Esophagus squamous epithelium (tissue), 4 donors: ENCODE measurements at regions not wholly inside any gene's neighbourhood (a gene's known extent, or its start where the extent isn't known, plus 50 kb on each side); places are given as distances from the start of the nearest gene placed in this dataset.

Source experiments
- CTCF ChIP-seq, 6 experiments: fragments of 450-650 bp in 4 of 6; fragments of 200-600 bp in 2 of 6; sonication (generic) in 2 of 6; IDR thresholded peaks; one replicate each; pipeline ENCODE4 v1.5.1; 2016 to 2019; ENCODE audit warnings: antibody characterized with exemption in 6 of 6, mild to moderate bottlenecking in 4 of 6, moderate library complexity in 4 of 6
- POLR2A ChIP-seq, 4 donors: fragments of 450-650 bp; IDR thresholded peaks; one replicate each; pipeline ENCODE4 v1.6.1; 2017; ENCODE audit warnings: antibody characterized with exemption in 4 of 4, mild to moderate bottlenecking in 4 of 4, moderate library complexity in 3 of 4

DNA sequence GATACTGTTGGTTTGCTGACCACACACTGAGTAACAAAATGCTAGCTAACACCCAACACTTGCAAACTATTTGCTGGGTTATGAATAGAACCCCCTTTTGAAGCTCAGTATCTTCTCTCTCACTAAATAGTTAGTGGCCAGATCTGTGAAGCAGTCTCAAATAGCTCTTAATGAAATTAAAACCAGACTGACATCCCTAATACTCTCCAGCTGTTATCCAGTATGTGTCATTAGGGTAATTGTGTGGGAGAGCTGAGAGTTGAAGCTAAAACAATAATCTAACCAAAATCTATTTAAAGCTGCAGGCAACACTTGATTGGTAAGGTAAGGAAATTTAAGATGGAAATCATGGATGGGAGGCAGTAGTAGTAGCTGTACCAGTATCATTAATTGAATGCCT, 110.4 kb upstream of the RORA start:
- TF ChIP-seq CTCF (IDR thresholded peaks at IDR 0.05) (no peak), POLR2A (IDR thresholded peaks at IDR 0.05) (no peak)
